GM18502 (cell line): ENCODE measurements at regions not wholly inside any gene's neighbourhood (a gene's known extent, or its start where the extent isn't known, plus 50 kb on each side); places are given as distances from the start of the nearest gene placed in this dataset.

Experiments
- ATAC-seq: cut with Tn5 transposase; IDR thresholded peaks from one replicate; pipeline ENCODE4 v1.9.1; 2021; ENCODE audit warnings: mild to moderate bottlenecking; ENCODE audit not compliant: unreplicated experiment, poor library complexity

DNA sequence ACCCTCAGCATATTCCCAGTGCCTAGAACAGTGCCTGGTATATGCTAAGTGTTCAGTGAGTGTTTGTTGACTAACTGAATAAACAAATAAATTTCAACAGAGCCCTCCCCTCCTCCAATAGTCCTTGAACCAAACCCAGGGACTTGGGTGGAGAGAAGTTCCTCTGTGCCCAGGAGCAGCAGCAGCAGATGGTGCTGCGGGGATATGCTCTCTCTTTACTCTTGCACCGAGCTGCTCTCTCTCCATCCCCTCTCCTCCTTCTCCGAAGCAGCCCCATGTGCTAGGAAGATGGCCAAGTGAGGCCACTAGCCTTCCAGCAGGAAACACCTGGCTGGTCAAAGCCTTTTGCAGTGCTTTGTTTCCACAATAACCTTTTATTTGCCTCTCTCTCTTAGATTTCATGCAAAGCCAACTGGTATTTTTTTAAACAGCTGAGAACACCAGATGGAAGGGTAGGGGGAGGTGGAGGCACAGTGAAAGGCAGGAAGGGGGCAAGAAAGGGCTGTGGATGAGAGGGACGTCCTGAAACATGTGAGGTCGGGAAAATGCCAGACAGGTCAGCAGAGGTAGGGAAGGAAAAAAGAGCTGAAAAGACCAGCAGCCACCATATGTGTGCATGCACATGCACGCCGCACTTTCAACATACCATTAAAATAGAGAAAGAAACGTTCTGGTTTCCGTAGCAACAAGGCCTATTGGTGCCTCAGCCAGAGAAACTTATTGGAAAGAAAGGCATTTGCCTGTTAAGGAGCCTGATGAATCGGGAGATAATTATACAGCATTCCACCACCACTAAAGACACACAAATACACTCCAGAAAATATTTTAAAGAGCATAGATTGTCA is 78.9 kb downstream of the EMP1 start:
- ATAC-seq = no peak

GRCh38 chr12:13273850-13274249 is 77.3 kb downstream of the EMP1 start:
- ATAC-seq = no peak

GRCh38 chr12:13273097-13273496 is 76.6 kb downstream of the EMP1 start:
- ATAC-seq = no peak

GRCh38 chr12:13270817-13271216 is 74.3 kb downstream of the EMP1 start:
- ATAC-seq = no peak
